ENCODE measurements at regions not wholly inside any gene's neighbourhood (a gene's known extent, or its start where the extent isn't known, plus 50 kb on each side); places are given as distances from the start of the nearest gene placed in this dataset.

DNA sequence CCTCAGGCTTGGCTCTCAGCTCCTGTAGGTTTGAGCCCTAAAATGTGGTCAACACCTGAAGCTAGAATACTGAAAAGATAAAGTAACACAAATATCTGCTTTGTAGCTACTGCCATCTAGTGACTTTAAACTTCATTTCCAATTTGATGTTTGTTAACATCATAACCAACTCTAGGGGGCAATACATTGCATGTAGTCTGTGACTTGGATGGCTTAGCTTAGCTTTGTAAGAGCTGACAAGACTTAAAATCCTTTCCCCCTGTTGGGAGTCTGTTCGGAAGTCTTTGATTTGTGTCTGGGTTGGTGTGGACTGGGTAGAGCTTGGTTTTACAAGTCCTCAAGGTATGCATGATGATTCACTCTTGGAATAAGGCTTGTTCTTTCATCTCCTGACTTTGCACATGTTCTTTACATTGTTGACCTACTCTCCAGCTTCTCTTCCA lies 51.7 kb downstream of the SCN11A start:
- in situ Hi-C loops (cut with HindIII; ENCODE audit: low sequenced_read_pairs) = no loop called here

DNA sequence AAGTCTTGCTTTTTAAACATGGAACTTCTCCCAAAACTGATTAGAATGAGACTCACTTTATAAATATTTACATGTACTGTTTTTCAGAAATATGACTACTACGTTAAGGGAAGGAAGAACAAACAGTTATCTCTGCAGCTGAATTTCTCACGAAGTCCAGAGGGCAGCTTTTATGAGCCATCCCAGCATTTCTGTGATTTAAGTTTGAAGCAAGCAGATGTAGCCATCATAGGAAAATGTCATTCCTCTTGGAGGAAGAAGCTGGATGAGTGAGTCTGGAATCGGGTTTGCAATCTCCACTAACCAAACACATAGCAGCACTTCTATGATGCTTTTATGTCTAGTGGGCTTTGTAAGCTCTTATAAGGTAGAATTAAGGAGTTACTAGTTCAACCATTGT lies 53.7 kb downstream of the SCN11A start:
- in situ Hi-C loops (cut with HindIII; ENCODE audit: low sequenced_read_pairs) = no loop called here

DNA sequence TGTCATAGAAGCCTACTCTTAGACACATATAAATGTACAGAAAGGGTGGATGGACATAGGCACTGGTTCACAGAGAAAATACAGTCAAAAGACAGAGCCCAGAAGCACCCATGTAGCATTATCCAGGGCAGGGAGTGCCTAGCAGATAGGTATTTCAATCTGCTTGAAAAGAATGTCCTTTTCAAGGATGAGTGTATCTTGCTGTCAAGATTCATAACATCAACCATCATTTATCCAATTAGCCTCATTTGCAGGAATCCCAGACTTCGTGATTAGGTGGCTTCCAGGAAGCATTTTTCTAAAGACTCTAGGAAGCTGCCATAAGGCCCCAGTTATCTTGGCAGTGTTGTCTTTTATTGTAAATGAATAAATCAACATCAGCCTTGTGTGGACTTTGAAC lies 55.6 kb downstream of the SCN11A start:
- in situ Hi-C loops (cut with HindIII; ENCODE audit: low sequenced_read_pairs) = no loop called here

DNA sequence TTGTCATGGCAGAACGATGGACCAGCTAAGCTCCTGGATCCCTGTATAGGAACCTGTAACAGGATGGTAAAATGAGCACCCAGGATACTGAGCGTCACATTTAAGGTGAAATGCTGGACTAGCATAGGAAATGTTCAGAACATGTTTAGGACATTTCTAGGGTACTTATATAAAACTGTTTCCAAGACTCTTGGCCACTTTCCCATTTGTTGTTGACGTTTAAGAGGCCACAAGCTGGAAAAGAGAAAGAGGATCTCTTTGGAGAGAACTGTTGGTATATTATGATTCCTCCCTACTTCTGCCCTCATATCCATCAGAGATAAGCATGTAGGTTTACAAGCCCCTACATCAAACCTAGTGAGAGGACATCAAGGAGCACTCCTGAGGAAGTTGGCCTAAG lies 57.5 kb downstream of the SCN11A start:
- in situ Hi-C loops (cut with HindIII; ENCODE audit: low sequenced_read_pairs) = no loop called here

DNA sequence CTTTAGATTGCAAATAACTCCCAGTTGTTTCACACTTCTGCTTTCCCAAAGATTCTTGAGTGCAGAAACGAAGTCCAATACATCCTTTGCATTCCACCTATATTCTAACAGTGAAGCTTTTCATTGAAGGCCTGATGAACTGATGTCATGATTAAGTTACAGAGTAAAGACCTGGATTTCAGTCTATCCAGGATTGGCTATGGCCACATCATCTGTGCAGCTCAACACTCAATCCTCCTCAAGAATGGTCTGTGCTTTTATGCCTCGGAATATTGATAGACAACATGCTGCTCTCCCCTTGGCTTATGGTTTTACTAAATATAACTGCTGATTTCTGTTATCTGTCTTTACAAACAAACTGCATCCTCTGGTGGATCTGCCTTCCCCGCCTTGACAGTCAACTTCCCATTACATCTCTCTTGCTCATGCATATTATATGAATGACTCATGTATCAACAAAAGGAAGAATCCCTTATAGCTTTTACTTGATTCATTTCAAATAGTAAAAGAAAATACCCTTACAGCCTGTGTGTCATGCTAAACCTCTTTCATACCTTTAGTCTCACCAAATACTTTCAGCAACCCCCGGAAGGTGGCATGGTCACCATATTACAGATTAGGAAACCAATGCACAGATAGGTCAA lies 59.5 kb downstream of the SCN11A start:
- in situ Hi-C loops (cut with HindIII; ENCODE audit: low sequenced_read_pairs) = no loop called here

DNA sequence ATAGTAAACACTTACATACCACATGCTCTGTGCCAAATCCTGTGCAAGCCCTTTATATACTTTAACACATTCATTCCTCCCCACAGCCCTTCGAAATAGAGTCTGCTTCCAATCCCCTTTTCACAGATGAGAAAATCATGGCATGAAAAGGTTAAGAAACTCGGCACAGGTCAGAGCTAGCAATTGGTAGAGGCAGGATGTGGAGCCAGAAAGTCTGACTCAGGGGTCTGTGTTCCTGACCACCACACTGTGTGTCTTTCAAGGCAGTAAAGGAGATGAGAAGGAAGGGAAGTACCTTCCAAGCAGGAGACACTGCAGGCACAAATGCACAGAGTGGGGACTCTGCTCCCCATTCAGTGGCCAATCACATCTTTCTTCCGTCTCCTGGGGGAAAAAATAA lies 61.1 kb downstream of the SCN11A start:
- in situ Hi-C loops (cut with HindIII; ENCODE audit: low sequenced_read_pairs) = no loop called here

DNA sequence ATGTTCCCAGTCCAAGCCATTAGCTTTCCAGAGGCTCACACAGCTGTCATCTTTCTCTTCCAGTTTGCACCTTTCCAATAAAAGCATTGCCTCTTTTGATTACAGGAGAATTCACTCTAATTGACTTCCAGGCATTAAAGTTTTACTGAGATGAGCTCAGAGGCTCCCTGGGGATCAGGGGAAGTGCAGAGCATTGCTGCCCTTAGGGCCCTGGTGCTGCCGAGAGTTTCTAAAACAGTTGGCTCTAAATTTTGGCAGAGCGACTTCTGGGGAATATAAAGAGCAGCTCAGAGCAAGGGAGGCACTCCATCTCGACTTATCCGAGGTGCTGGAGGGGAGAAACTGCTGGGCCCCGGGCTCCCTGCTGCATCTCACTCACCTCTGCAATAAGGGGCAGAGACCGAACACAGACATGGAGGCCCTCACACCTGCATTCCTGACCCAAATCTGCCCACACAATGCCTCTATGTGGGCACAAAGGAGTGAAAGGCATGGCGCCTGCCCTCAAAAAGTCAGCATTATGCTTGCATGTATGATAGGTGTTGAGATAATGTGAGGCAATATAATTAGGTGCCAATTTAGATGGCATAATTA lies 61.7 kb downstream of the SCN11A start:
- in situ Hi-C loops (cut with HindIII; ENCODE audit: low sequenced_read_pairs) = no loop called here

DNA sequence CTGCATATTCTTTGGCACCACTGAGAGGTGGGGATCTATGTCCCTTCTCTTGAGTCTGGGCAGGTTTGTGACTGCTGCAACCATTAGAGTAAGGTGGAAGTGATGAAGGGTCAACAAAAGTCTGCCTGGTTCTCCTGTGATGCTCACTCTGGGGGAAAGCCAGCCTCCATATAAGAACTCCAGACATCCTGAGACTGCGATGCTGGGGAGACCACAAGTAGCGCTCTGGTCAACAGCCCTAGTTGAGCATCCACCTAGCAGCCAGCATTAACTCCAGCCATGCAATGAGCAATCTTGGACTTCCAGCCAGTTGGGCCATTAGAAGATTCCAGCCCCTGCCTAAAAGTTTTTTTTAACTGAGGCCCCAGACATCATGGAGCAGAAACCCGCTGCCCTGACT lies 62.8 kb downstream of the SCN11A start:
- in situ Hi-C loops (cut with HindIII; ENCODE audit: low sequenced_read_pairs) = no loop called here

DNA sequence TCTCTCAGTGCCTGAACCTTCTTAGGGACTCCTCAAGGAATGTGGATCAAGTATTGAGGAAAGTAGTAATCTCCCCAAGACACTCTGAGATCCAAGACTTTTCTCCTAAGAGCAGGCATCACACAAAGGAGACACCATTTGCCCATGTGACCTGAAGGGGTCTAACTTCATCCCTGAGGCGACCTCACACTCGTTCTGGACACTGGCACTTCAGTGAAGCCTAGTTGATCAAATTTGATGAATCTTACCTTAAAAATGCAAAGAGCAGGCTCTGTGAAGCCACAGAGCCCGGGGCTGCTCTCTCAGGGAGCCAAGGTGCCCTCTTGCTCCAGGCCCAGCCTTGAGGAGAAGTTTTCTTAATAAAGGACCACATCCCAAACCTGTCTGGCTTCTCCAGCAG lies 64.3 kb downstream of the SCN11A start:
- in situ Hi-C loops (cut with HindIII; ENCODE audit: low sequenced_read_pairs) = no loop called here

DNA sequence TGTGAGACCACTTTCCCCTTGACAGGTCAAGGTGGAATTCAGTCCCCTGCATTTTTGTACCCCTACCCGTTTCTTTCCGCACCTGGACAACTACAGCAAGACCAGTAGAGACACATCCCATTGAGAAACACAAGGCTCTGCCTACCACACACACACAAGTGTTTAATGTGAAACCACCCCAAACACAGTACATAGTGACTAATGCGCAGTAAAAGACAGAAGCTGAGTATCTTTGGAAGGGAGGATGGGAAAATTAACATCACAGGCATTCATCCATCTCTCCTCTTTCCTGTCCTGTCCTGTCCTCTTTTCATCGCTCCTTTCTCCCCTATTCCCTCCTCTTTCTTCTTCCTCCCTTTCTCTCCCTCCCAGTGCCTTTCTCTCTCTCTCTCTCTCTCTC lies 64.8 kb downstream of the SCN11A start:
- in situ Hi-C loops (cut with HindIII; ENCODE audit: low sequenced_read_pairs) = no loop called here

DNA sequence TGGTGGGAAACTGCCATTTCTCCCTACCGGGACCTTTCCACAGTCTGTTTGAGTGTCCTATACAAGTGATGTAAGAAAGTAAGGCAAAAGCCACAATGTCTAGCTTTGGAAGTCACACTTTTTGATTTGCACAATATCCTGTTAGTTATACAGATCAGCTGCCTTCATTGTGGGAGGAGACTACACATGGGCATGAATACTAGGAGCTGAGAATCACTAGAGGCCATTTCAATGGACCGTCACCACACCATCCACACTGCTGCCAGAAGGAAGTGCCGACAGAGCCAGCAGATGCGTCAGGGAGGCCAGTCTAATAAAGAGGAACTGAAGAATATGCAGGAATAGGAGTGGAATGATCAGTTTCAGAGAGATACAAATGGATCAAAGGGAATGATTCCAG lies 65.8 kb downstream of the SCN11A start:
- in situ Hi-C loops (cut with HindIII; ENCODE audit: low sequenced_read_pairs) = no loop called here

DNA sequence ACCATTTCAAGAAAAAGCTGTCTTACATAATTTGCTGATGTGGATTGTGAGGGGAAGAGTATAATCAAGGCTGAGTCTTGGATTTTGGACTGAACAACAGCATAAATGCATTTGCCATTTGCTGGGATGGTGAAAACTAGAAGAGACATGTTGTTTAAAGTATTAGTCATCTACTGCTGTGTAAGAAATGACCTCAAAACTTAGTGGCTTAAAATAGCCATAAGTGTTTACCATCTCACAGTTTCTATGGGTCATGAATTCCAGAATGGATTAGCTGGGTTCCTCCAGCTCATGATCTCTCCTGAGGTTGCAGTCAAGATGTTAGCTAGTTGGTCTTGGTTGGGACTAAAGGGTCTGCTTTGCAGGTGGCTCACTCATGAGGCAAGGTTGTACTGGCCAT lies 66.2 kb downstream of the SCN11A start:
- in situ Hi-C loops (cut with HindIII; ENCODE audit: low sequenced_read_pairs) = no loop called here

DNA sequence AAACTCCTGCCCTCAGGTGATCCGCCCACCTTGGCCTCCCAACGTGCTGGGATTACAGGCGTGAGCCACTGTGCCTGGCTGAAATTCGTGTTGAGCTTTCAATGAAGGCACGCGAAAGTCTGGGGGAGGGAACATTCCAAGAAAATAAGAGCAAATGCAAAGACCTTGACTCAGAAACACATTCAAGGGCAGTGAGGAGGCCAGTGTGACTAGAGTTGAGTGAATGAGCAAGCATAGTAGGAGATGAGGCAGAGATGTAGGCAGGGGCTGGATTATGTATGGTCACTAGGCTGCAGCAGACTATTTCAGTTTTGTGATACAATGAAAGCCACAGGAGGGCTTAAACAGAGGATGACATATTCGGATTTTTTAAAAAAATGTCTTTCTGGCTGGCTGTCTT lies 67.0 kb downstream of the SCN11A start:
- in situ Hi-C loops (cut with HindIII; ENCODE audit: low sequenced_read_pairs) = no loop called here

DNA sequence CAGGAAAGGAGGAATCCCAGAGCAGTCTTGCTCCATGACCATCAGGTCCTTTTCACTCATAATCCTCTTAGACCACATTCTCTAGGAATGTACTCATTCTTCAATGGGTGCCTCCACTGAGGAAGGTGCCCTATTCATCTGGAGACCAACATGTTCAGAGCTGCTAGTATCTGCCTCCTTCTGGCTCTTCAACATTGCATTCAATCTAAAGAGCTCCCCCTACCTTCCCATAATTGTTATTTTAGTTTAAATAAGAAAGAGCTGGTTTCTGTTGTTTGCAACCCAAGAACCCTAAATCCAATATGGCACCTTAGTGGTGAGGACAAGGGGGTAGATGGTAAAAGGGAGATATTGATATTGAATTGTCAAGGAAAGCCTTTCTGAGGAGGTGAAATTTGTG lies 67.6 kb downstream of the SCN11A start:
- in situ Hi-C loops (cut with HindIII; ENCODE audit: low sequenced_read_pairs) = no loop called here

DNA sequence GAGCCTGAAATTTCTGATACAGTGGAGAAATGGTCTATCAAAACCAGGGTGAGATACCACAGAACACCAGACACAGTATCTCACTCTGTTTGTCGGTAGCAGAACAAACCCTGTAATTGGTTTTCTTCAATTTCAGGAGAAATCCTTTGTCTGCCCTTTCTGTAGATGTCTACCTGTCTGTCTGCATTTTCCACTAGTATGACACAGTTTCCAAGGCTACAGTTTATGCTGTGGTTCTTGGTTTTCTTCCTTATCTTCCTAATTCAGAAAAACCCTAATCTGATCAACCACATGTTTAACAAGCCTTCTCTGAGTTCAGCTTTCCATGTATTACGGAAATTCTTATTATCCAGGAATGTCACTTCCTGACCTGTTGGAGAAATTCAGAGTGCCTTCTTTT lies 70.8 kb downstream of the SCN11A start:
- in situ Hi-C loops (cut with HindIII; ENCODE audit: low sequenced_read_pairs) = no loop called here

DNA sequence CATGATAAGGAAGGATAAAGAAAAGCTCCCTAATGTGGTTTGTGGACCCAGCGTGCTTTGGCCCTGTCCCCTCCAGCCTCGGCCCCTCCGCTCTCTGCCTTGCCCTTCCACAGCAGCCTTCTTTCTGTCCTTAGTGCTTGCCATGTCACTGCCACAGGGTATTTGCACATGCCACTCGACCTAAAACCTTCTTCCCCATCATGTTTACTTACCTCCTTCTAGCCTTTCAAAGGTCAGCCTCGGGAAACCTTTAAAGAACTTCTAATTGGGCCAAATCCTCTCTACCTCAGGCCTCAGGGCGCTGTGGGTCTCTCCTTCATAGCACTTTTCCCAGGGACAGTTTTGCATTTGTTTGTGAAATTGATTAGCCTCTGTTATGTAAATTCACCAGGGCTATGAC lies 73.0 kb downstream of the SCN11A start:
- in situ Hi-C loops (cut with HindIII; ENCODE audit: low sequenced_read_pairs) = no loop called here

DNA sequence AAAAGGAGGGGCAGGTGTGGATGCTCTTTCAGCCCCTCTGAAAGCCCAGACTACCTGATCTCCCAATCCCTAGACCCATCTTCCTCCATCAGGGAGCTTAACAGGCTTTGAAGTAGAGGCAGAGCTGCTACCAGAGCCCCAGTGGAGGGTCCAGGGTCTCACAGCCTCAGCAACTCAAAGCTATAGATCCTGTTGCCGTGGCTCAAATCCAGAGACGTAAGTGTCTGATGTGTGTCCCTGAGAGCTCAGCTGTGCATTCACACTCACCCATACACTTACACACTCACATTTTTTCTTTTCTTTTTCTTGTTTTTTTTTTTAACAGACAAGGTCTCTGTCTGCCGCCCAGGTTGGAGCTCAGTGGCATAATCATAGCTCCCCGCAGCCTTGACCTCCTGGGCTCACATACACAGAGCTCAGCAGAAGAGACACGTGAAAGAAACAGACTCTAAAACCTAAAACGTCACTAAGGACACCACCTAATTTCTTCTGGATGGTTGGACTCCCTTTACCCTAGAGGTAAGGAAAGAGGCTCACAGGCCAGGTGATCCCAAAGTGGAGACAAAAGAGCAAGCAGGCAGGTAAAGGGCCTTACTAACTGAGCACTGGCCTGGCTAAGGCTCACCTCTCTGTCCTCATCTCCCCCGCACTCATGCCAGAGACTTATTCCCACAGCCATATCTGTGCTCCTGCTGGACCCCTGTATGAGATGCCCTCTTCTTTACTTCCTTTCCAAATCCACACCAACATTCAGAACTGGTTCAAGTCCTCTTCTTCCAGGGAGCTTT lies 80.7 kb downstream of the SCN11A start:
- in situ Hi-C loops (cut with HindIII; ENCODE audit: low sequenced_read_pairs) = no loop called here

DNA sequence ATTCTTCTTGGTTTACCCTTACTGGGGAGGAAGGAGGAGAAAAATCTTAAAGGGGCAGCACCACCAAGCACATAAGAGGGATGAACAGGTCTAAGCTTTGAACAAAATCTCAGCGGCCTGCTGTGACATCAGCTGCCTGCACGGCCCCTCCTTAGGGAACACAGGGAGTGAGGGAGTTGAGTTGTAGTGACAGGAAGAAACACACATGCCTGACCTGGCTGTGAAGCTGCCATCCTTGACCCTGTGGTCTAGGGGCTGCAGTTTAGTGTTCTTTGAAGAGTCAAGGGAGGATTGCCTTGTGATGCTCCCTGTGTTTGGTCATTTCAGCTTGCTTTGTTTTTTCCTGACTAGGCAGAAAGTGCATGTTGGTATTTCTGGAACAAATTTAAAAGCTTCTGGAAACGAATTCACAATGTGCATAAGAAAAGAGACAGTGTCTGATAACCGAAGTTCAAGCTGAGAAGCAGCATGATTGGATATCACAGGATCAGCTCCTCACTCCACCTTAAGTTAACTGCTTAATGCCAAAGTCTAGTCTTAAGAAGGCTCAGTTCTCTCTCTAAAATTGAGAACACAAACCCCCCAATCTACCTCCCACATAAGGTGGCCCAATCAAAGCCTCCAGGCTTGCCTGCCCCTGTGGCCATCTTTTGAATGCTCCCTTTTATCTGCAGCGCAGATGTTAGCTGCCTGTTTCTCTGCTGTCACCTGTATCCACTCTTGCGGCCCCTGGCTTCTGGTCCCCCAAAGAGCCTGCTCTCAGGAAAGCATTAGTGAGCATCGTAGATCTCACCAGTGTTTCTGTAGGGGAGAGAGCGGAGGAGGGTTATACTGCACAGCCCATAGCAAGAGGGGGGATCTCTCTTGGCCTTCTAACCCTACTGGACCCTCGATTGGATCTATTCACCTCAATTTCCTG lies 82.2 kb downstream of the SCN11A start:
- in situ Hi-C loops (cut with HindIII; ENCODE audit: low sequenced_read_pairs) = no loop called here

DNA sequence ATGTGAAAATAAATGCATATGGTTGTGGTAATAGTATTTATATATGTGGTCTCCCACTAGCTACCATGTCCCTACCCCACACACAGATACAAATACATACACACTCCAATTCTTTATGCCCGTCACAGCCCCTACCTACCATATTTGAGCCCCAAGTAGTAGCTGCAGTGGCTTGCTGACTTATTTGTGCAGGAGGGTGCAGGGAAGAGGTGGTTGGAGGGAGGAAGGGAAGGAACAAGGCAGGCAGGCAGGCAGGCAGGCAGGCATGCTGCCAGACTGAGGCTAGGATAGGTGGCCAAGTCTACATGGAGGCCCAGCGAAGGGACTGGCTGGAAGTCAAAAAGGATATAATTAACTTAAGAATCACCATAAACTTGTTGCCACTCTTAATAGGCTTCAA lies 82.9 kb downstream of the SCN11A start:
- in situ Hi-C loops (cut with HindIII; ENCODE audit: low sequenced_read_pairs) = no loop called here

DNA sequence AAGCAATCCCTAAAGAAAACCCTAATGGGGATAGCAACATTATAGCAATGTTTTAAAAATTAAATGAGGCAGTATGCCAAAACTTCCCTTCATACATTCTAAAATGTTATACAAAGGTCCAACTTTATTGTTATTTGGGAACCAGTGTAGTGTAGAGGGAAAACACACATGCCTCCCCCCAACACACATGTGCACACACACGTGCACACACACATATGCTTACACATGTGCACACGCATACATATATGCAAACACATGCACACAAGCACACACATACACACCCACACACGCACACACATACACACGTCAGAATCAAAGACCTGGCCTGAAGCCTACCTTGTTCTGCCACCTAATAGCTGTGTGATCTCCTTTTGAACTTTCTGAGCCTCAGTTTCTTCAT lies 83.3 kb downstream of the SCN11A start:
- in situ Hi-C loops (cut with HindIII; ENCODE audit: low sequenced_read_pairs) = no loop called here

DNA sequence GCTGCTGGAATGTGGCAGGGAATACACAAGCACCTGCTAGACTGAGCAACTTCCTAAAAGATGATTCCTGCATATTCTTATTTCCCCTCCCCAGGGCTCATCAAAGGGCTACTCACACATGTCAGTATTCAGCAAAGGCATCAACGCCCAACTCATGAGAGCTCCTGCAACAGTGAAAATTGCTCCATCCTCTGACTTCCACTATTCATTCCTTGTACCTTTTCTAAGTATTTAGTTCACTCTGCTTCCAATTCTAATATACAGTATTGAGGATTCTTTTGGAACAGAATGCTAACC lies 84.1 kb downstream of the SCN11A start:
- in situ Hi-C loops (cut with HindIII; ENCODE audit: low sequenced_read_pairs) = no loop called here
